Esophagus muscularis mucosa (tissue), 3 donors: ENCODE measurements at regions not wholly inside any gene's neighbourhood (a gene's known extent, or its start where the extent isn't known, plus 50 kb on each side); places are given as distances from the start of the nearest gene placed in this dataset.

Experiments
- POLR2A ChIP-seq: fragments of 450-650 bp; IDR thresholded peaks from one replicate; pipeline ENCODE4 v1.6.1; 2017; ENCODE audit warnings: antibody characterized with exemption, moderate library complexity, mild to moderate bottlenecking, low read depth
- POLR2AphosphoS5 ChIP-seq, 2 donors: sonication (generic); formaldehyde crosslinking; IDR thresholded peaks; one replicate each; pipeline ENCODE4 v1.6.1; 2017; ENCODE audit warnings: antibody characterized with exemption in 2 of 2
- TF ChIP-seq, protein P1 (sequence below), 3 experiments: fragments of 200-600 bp in 2 of 3; fragments of 450-650 bp in 1 of 3; sonication (generic) in 2 of 3; IDR thresholded peaks; one replicate each; pipeline ENCODE4 v1.5.1; 2017 to 2019; ENCODE audit warnings: antibody characterized with exemption in 3 of 3, mild to moderate bottlenecking in 2 of 3, moderate library complexity in 1 of 3

- TF ChIP-seq, protein P1, sequence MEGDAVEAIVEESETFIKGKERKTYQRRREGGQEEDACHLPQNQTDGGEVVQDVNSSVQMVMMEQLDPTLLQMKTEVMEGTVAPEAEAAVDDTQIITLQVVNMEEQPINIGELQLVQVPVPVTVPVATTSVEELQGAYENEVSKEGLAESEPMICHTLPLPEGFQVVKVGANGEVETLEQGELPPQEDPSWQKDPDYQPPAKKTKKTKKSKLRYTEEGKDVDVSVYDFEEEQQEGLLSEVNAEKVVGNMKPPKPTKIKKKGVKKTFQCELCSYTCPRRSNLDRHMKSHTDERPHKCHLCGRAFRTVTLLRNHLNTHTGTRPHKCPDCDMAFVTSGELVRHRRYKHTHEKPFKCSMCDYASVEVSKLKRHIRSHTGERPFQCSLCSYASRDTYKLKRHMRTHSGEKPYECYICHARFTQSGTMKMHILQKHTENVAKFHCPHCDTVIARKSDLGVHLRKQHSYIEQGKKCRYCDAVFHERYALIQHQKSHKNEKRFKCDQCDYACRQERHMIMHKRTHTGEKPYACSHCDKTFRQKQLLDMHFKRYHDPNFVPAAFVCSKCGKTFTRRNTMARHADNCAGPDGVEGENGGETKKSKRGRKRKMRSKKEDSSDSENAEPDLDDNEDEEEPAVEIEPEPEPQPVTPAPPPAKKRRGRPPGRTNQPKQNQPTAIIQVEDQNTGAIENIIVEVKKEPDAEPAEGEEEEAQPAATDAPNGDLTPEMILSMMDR (IDR thresholded peaks at IDR 0.05): no peak
- TF ChIP-seq POLR2A (no peak), POLR2AphosphoS5 (IDR thresholded peaks at IDR 0.05) (no peak)
Observed at GRCh38 chr9:120137186-120137840, 442.7 kb downstream of the CDK5RAP2 start.
